Keratinocyte (primary cell): ENCODE measurements at regions not wholly inside any gene's neighbourhood (a gene's known extent, or its start where the extent isn't known, plus 50 kb on each side); places are given as distances from the start of the nearest gene placed in this dataset.

Source experiments
- DNase-seq: peaks from one replicate; pipeline ENCODE4 v3.0.0-alpha.2; 2011; ENCODE audit warnings: low read depth, missing footprints, low spot score
- FAIRE-seq: peaks from 2 replicates; lab custom pipeline; 2011; peaks lifted over from hg19 to GRCh38; lab: Jason Lieb, UNC
- H2AFZ ChIP-seq: 2 replicates; pipeline ENCODE4 v1.6.0; 2012; ENCODE audit warnings: low read length, control low read depth, inconsistent platforms; ENCODE audit not compliant: control insufficient read depth
- H3K27ac ChIP-seq: 2 replicates; pipeline ENCODE4 v1.5.1; 2011; ENCODE audit warnings: low read length; ENCODE audit not compliant: control insufficient read depth, insufficient read depth
- H3K27me3 ChIP-seq: 3 replicates; pipeline ENCODE4 v1.6.0; 2011; ENCODE audit warnings: low read length; ENCODE audit not compliant: control insufficient read depth, insufficient read depth; ENCODE audit errors: extremely low read depth
- H3K36me3 ChIP-seq, 2 experiments: 2 replicates in 1 of 2; 3 replicates in 1 of 2; pipeline ENCODE4 v1.5.1; 2011; ENCODE audit warnings: low read length in 2 of 2, mild to moderate bottlenecking in 1 of 2; ENCODE audit not compliant: control insufficient read depth in 2 of 2, insufficient read depth in 2 of 2; ENCODE audit errors: extremely low read depth in 1 of 2
- H3K4me1 ChIP-seq: 3 replicates; pipeline ENCODE4 v1.5.1; 2011; ENCODE audit warnings: low read length; ENCODE audit not compliant: control insufficient read depth, insufficient read depth; ENCODE audit errors: extremely low read depth
- H3K4me2 ChIP-seq: 3 replicates; pipeline ENCODE4 v1.6.0; 2011; ENCODE audit warnings: low read depth, low read length; ENCODE audit not compliant: control insufficient read depth, insufficient read depth; ENCODE audit errors: extremely low read depth
- H3K4me3 ChIP-seq, 3 experiments: fragments of 200-600 bp in 1 of 3; sonication (generic) in 1 of 3; 2 replicates in 2 of 3; 3 replicates in 1 of 3; pipeline ENCODE4 v1.5.1; 2011 to 2016; ENCODE audit warnings: low read length in 3 of 3, mild to moderate bottlenecking in 3 of 3, control low read depth in 2 of 3, inconsistent platforms in 1 of 3, low read depth in 1 of 3, mixed read lengths in 1 of 3, mixed run types in 1 of 3, moderate library complexity in 1 of 3; ENCODE audit not compliant: control insufficient read depth in 2 of 3, insufficient read depth in 2 of 3; ENCODE audit errors: extremely low read depth in 1 of 3
- H3K79me2 ChIP-seq: 2 replicates; pipeline ENCODE4 v1.6.0; 2012; ENCODE audit warnings: low read length; ENCODE audit not compliant: control insufficient read depth, insufficient read depth
- H3K9ac ChIP-seq: 3 replicates; pipeline ENCODE4 v1.6.0; 2011; ENCODE audit warnings: low read length; ENCODE audit not compliant: control insufficient read depth, insufficient read depth; ENCODE audit errors: extremely low read depth
- H3K9me1 ChIP-seq: 3 replicates; pipeline ENCODE4 v1.6.0; 2011; ENCODE audit warnings: low read length; ENCODE audit not compliant: control insufficient read depth, insufficient read depth; ENCODE audit errors: extremely low read depth
- H3K9me3 ChIP-seq: 2 replicates; pipeline ENCODE4 v1.5.1; 2012; ENCODE audit warnings: low read depth, low read length; ENCODE audit not compliant: control insufficient read depth
- H4K20me1 ChIP-seq: 3 replicates; pipeline ENCODE4 v1.6.0; 2011; ENCODE audit warnings: low read length; ENCODE audit not compliant: control insufficient read depth, insufficient read depth; ENCODE audit errors: extremely low read depth
- CTCF ChIP-seq, 3 experiments: IDR thresholded peaks in 1 of 3; conservative IDR thresholded peaks in 1 of 3; optimal IDR thresholded peaks in 1 of 3; 2 replicates in 2 of 3; 3 replicates in 1 of 3; pipeline versions ENCODE3 to v1.5.1; 2011; ENCODE audit warnings: low read length in 3 of 3, mild to moderate bottlenecking in 3 of 3, moderate library complexity in 2 of 3, control low read depth in 1 of 3, inconsistent platforms in 1 of 3; ENCODE audit not compliant: insufficient read depth in 2 of 3; ENCODE audit errors: extremely low read depth in 1 of 3
- EZH2 ChIP-seq: IDR thresholded peaks from one replicate; pipeline ENCODE4 v1.6.1; 2012; ENCODE audit warnings: inconsistent platforms, mild to moderate bottlenecking, low read length, moderate library complexity
- dilution Hi-C: fragments of 300-500 bp; cut with MboI; formaldehyde crosslinking; loops from one replicate; pipeline ENCODE4 v1.7.0; 2020; ENCODE audit warnings: low sequenced_read_pairs; ENCODE audit not compliant: extremely low pct_ligation_motif_present

GRCh38 chr4:65023081-65023480 lies 613.8 kb upstream of the TECRL start:
- H3K27ac ChIP-seq: no peak overlapping the region
- dilution Hi-C loops: no loop called here
- H3K9ac ChIP-seq: no peak overlapping the region
- no peaks in the 10 kb centered on the region for H3K4me1 ChIP-seq
- FAIRE-seq (no peak), DNase-seq (no peak)
- H3K9me1 ChIP-seq: no peaks in the 10 kb centered on the region
- no peaks in the 10 kb centered on the region for H3K79me2 ChIP-seq
- TF ChIP-seq CTCF (optimal IDR thresholded peaks at IDR 0.05 in 1 of 3, IDR thresholded peaks at IDR 0.05 in 1 of 3, conservative IDR thresholded peaks at IDR 0.05 in 1 of 3; ENCODE audit: extremely low read depth in 1 of 3, insufficient read depth in 2 of 3, low read length in 3 of 3) (no peak), EZH2 (no peak)
- H3K36me3 ChIP-seq: no peaks in the 10 kb centered on the region
- H3K27me3 ChIP-seq: no peaks in the 10 kb centered on the region
- no peak overlapping the region for H3K4me3 ChIP-seq
- H3K4me2 ChIP-seq: no peak overlapping the region
- H2AFZ ChIP-seq: peak overlapping the region; percentile 47
- H4K20me1 ChIP-seq: no peaks in the 10 kb centered on the region
- no peaks in the 10 kb centered on the region for H3K9me3 ChIP-seq

- H3K79me2 ChIP-seq: no peaks in the 10 kb centered on the region
- no peak overlapping the region for H3K4me3 ChIP-seq
- dilution Hi-C loops: no loop called here
- no peaks in the 10 kb centered on the region for H3K27me3 ChIP-seq
- no peak overlapping the region for H2AFZ ChIP-seq
- H3K9me1 ChIP-seq: no peaks in the 10 kb centered on the region
- H4K20me1 ChIP-seq: no peaks in the 10 kb centered on the region
- H3K9ac ChIP-seq: no peak overlapping the region
- H3K36me3 ChIP-seq: no peaks in the 10 kb centered on the region
- DNase-seq (no peak), FAIRE-seq (no peak)
- TF ChIP-seq CTCF (optimal IDR thresholded peaks at IDR 0.05 in 1 of 3, IDR thresholded peaks at IDR 0.05 in 1 of 3, conservative IDR thresholded peaks at IDR 0.05 in 1 of 3; ENCODE audit: extremely low read depth in 1 of 3, insufficient read depth in 2 of 3, low read length in 3 of 3) (no peak), EZH2 (no peak)
- H3K4me1 ChIP-seq: no peaks in the 10 kb centered on the region
- no peak overlapping the region for H3K4me2 ChIP-seq
- H3K27ac ChIP-seq: no peak overlapping the region
- no peaks in the 10 kb centered on the region for H3K9me3 ChIP-seq
These were observed 612.5 kb upstream of the TECRL start for GRCh38 chr4:65021737-65022136.
